HG02970 (cell line): ENCODE measurements at regions not wholly inside any gene's neighbourhood (a gene's known extent, or its start where the extent isn't known, plus 50 kb on each side); places are given as distances from the start of the nearest gene placed in this dataset.

ENCODE experiments used
- ATAC-seq: cut with Tn5 transposase; IDR thresholded peaks from one replicate; pipeline ENCODE4 v1.9.1; 2021; ENCODE audit warnings: mild to moderate bottlenecking, moderate library complexity, moderate number of reproducible peaks; ENCODE audit not compliant: unreplicated experiment, low FRiP score

GRCh38 chr12:78402366-78403134 is 462.0 kb upstream of the SYT1 start:
- ATAC-seq, result no peak

GRCh38 chr12:78403136-78403535 is 461.4 kb upstream of the SYT1 start:
- ATAC-seq, result no peak

- ATAC-seq, result no peak
Observed at GRCh38 chr12:78403681-78404080, 460.9 kb upstream of the SYT1 start.

- ATAC-seq, result no peak
Observed at GRCh38 chr12:78406213-78406612, 458.4 kb upstream of the SYT1 start.

GRCh38 chr12:78406828-78407227 is 457.7 kb upstream of the SYT1 start:
- peak; percentile 51 for ATAC-seq

- no peak for ATAC-seq
Observed at GRCh38 chr12:78407722-78408121, 456.9 kb upstream of the SYT1 start.

- no peak for ATAC-seq
Observed at GRCh38 chr12:78414071-78414470, 450.5 kb upstream of the SYT1 start.

GRCh38 chr12:78418919-78419318 is 445.7 kb upstream of the SYT1 start:
- no peak for ATAC-seq

- no peak for ATAC-seq
Observed at GRCh38 chr12:78419513-78419912, 445.1 kb upstream of the SYT1 start.

GRCh38 chr12:78420991-78421390 is 443.6 kb upstream of the SYT1 start:
- no peak for ATAC-seq

- ATAC-seq, result no peak
Observed at GRCh38 chr12:78430551-78430950, 434.0 kb upstream of the SYT1 start.

- no peak for ATAC-seq
Observed at GRCh38 chr12:78431931-78432330, 432.6 kb upstream of the SYT1 start.

- ATAC-seq, result no peak
Observed at GRCh38 chr12:78439666-78440065, 424.9 kb upstream of the SYT1 start.

GRCh38 chr12:78441737-78442453 is 422.7 kb upstream of the SYT1 start:
- no peak for ATAC-seq

- ATAC-seq, result no peak
Observed at GRCh38 chr12:78442454-78442801, 422.1 kb upstream of the SYT1 start.

- no peak for ATAC-seq
Observed at GRCh38 chr12:78446555-78446954, 418.0 kb upstream of the SYT1 start.

GRCh38 chr12:78447373-78447772 is 417.2 kb upstream of the SYT1 start:
- no peak for ATAC-seq

- no peak for ATAC-seq
Observed at GRCh38 chr12:78448692-78449091, 415.9 kb upstream of the SYT1 start.

GRCh38 chr12:78455991-78456390 is 408.6 kb upstream of the SYT1 start:
- ATAC-seq, result no peak

GRCh38 chr12:78457938-78458337 is 406.6 kb upstream of the SYT1 start:
- peak; percentile 96 for ATAC-seq

- no peak for ATAC-seq
Observed at GRCh38 chr12:78470354-78471195, 394.0 kb upstream of the SYT1 start.
